ENCODE measurements at regions not wholly inside any gene's neighbourhood (a gene's known extent, or its start where the extent isn't known, plus 50 kb on each side); places are given as distances from the start of the nearest gene placed in this dataset.
"Not testable (repeated sequence)": the region's sequence is repeated elsewhere in the genome, so short reads cannot be mapped to it uniquely, and the experiment has no call there.

GRCh38 chr1:230496451-230496850 lies 70.3 kb upstream of the PGBD5 start:
- no peak for TF ChIP-seq Cebpa-rat (IDR thresholded peaks at IDR 0.05)
- H3K27me3 ChIP-seq, result no peaks in the 10 kb centered on the region
- H3K9ac ChIP-seq, result no peak overlapping the region
- H3K4me1 ChIP-seq, result no peaks in the 10 kb centered on the region
- H3K36me3 ChIP-seq, result no peaks in the 10 kb centered on the region
- H3K4me2 ChIP-seq, result no peak overlapping the region
- peaks cover 5% of the 10 kb centered on the region; the same call in 1 of the 2 replicates for H3K9me3 ChIP-seq
- H3K27ac ChIP-seq, result no peak overlapping the region
- no peak overlapping the region for H3K4me3 ChIP-seq
- H4K20me1 ChIP-seq, result no peaks in the 10 kb centered on the region

- Histone ChIP-seq H3K4me2 (no peak overlapping the region), H3K27ac (no peak overlapping the region), H3K9ac (no peak overlapping the region), H3K9me3 (peaks cover 5% of the 10 kb centered on the region; the same call in 1 of the 2 replicates), H3K36me3 (no peaks in the 10 kb centered on the region), H4K20me1 (no peaks in the 10 kb centered on the region), H3K4me1 (no peaks in the 10 kb centered on the region), H3K27me3 (no peaks in the 10 kb centered on the region), H3K4me3 (no peak overlapping the region)
- TF ChIP-seq Cebpa-rat (IDR thresholded peaks at IDR 0.05), result no peak
Observed at GRCh38 chr1:230495891-230496385, 69.8 kb upstream of the PGBD5 start.

- no peak for TF ChIP-seq Cebpa-rat (IDR thresholded peaks at IDR 0.05)
Observed at GRCh38 chr1:230495076-230495475, 68.9 kb upstream of the PGBD5 start.

GRCh38 chr1:230494514-230494913 lies 68.4 kb upstream of the PGBD5 start:
- Histone ChIP-seq H3K9me3 (peaks cover 5% of the 10 kb centered on the region; the same call in 1 of the 2 replicates), H3K27me3 (no peaks in the 10 kb centered on the region), H3K9ac (no peak overlapping the region), H3K4me3 (no peak overlapping the region), H3K27ac (no peak overlapping the region), H3K4me1 (no peaks in the 10 kb centered on the region), H3K4me2 (no peak overlapping the region), H3K36me3 (no peaks in the 10 kb centered on the region), H4K20me1 (no peaks in the 10 kb centered on the region)
- no peak for TF ChIP-seq Cebpa-rat (IDR thresholded peaks at IDR 0.05)

More at GRCh38 chr1:230495076-230495475, 68.9 kb upstream of the PGBD5 start:
- H3K36me3 ChIP-seq, result no peaks in the 10 kb centered on the region
- H4K20me1 ChIP-seq, result no peaks in the 10 kb centered on the region
- no peaks in the 10 kb centered on the region for H3K27me3 ChIP-seq
- no peak overlapping the region for H3K27ac ChIP-seq
- no peaks in the 10 kb centered on the region for H3K4me1 ChIP-seq
- H3K4me2 ChIP-seq, result no peak overlapping the region
- H3K9me3 ChIP-seq, result peaks cover 5% of the 10 kb centered on the region; the same call in 1 of the 2 replicates
- H3K9ac ChIP-seq, result no peak overlapping the region
- no peak overlapping the region for H3K4me3 ChIP-seq

GRCh38 chr1:230494026-230494425 lies 67.9 kb upstream of the PGBD5 start:
- no peaks in the 10 kb centered on the region for H3K27me3 ChIP-seq
- no peak for TF ChIP-seq Cebpa-rat (IDR thresholded peaks at IDR 0.05)
- H3K36me3 ChIP-seq, result no peaks in the 10 kb centered on the region
- H3K9ac ChIP-seq, result no peak overlapping the region
- H3K4me1 ChIP-seq, result no peaks in the 10 kb centered on the region
- peaks cover 5% of the 10 kb centered on the region; the same call in 1 of the 2 replicates for H3K9me3 ChIP-seq
- no peak overlapping the region for H3K27ac ChIP-seq
- no peaks in the 10 kb centered on the region for H4K20me1 ChIP-seq
- H3K4me2 ChIP-seq, result no peak overlapping the region
- no peak overlapping the region for H3K4me3 ChIP-seq

GRCh38 chr1:230493264-230493663 lies 67.1 kb upstream of the PGBD5 start:
- no peak overlapping the region for H3K9ac ChIP-seq
- no peak overlapping the region for H3K4me2 ChIP-seq

GRCh38 chr1:230490436-230490835 lies 64.3 kb upstream of the PGBD5 start:
- Histone ChIP-seq H3K9ac (no peak overlapping the region), H3K9me3 (peaks cover 5% of the 10 kb centered on the region; the same call in 1 of the 2 replicates), H4K20me1 (no peaks in the 10 kb centered on the region), H3K36me3 (no peaks in the 10 kb centered on the region), H3K27ac (no peak overlapping the region), H3K4me3 (no peak overlapping the region), H3K4me1 (no peaks in the 10 kb centered on the region), H3K4me2 (no peak overlapping the region), H3K27me3 (no peaks in the 10 kb centered on the region)
- no peak for TF ChIP-seq Cebpa-rat (IDR thresholded peaks at IDR 0.05)

More at GRCh38 chr1:230493264-230493663, 67.1 kb upstream of the PGBD5 start:
- no peaks in the 10 kb centered on the region for H4K20me1 ChIP-seq
- no peaks in the 10 kb centered on the region for H3K36me3 ChIP-seq
- H3K27ac ChIP-seq, result no peak overlapping the region
- H3K4me1 ChIP-seq, result no peaks in the 10 kb centered on the region
- H3K27me3 ChIP-seq, result no peaks in the 10 kb centered on the region
- peaks cover 5% of the 10 kb centered on the region; the same call in 1 of the 2 replicates for H3K9me3 ChIP-seq
- no peak for TF ChIP-seq Cebpa-rat (IDR thresholded peaks at IDR 0.05)
- H3K4me3 ChIP-seq, result no peak overlapping the region

- Histone ChIP-seq H3K27ac (no peak overlapping the region), H4K20me1 (no peaks in the 10 kb centered on the region), H3K4me1 (no peaks in the 10 kb centered on the region), H3K4me2 (no peak overlapping the region), H3K27me3 (no peaks in the 10 kb centered on the region), H3K36me3 (no peaks in the 10 kb centered on the region), H3K9ac (no peak overlapping the region), H3K9me3 (no peaks in the 10 kb centered on the region), H3K4me3 (no peak overlapping the region)
- no peak for TF ChIP-seq Cebpa-rat (IDR thresholded peaks at IDR 0.05)
Observed at GRCh38 chr1:230487773-230488428, 61.8 kb upstream of the PGBD5 start.

- Histone ChIP-seq H3K4me2 (no peak overlapping the region), H3K9ac (no peak overlapping the region), H3K27me3 (no peaks in the 10 kb centered on the region), H3K27ac (no peak overlapping the region), H3K4me3 (no peak overlapping the region), H3K9me3 (peaks cover 5% of the 10 kb centered on the region; the same call in 1 of the 2 replicates), H4K20me1 (no peaks in the 10 kb centered on the region), H3K4me1 (no peaks in the 10 kb centered on the region), H3K36me3 (no peaks in the 10 kb centered on the region)
- TF ChIP-seq Cebpa-rat (IDR thresholded peaks at IDR 0.05), result no peak
Observed at GRCh38 chr1:230476622-230477003, 50.5 kb upstream of the PGBD5 start.

- not testable (repeated sequence) for H3K36me3 ChIP-seq, H3K9ac ChIP-seq, H3K4me1 ChIP-seq, H3K4me3 ChIP-seq, H3K27me3 ChIP-seq, H3K4me2 ChIP-seq, H4K20me1 ChIP-seq, H3K27ac ChIP-seq, H3K9me3 ChIP-seq
Observed at GRCh38 chr1:230475856-230476621, 49.9 kb upstream of the PGBD5 start.

Measured in BLaER1 (cell line).